DMS114 treated with DMSO at 0.1 percent for 48 hours (cell line): ENCODE measurements at regions not wholly inside any gene's neighbourhood (a gene's known extent, or its start where the extent isn't known, plus 50 kb on each side); places are given as distances from the start of the nearest gene placed in this dataset.
"Not testable (repeated sequence)": the region's sequence is repeated elsewhere in the genome, so short reads cannot be mapped to it uniquely, and the experiment has no call there.

Source experiments
- DNase-seq: peaks from one replicate; lab custom pipeline; 2025; ENCODE audit not compliant: unreplicated experiment; lab: John Stamatoyannopoulos, UW

DNA sequence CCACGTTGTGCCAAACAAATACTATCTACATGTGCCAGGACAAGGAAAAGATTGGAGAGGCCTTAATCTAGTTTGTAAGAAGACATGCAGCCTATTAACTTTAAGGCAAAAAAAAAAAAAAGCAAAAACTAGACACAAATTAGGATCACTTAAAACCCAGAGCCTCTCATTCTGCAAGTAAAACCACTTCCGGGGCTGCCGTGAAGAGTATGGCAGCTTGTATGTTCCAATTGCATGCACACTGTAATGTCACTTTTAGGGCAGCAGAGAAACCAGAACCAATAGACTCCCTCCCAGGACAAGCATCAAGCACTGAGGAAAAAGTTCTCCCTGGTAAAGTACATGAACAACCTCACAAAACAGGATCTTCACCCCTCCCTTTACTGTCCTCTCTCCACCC lies 70.6 kb downstream of the RSL24D1 start:
- DNase-seq: no peak

DNA sequence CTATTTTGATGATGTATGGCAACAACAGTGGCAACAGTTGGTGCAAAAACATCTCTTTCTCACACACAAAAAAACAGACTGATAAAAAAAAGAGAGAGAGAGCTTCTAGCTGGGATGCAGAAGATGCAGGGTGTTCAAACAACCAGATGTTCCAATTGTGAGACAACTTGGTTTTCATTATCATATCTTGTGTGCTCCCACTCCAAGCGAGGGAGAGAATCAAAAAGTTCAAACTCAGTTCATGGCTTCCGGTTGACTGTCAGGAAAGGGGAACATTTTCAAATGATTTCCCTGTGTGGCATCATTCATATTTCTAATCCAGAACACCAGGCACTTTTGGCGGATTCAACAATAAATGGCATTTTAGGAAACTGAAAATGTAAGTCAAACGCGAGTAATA lies 72.1 kb downstream of the RSL24D1 start:
- no peak for DNase-seq

GRCh38 chr15:55118344-55118870 lies 78.3 kb downstream of the RSL24D1 start:
- DNase-seq: no peak

- DNase-seq: no peak
Measured at GRCh38 chr15:55116636-55117035, 80.1 kb downstream of the RSL24D1 start.

GRCh38 chr15:55113736-55114135 lies 83.0 kb downstream of the RSL24D1 start:
- DNase-seq: no peak

DNA sequence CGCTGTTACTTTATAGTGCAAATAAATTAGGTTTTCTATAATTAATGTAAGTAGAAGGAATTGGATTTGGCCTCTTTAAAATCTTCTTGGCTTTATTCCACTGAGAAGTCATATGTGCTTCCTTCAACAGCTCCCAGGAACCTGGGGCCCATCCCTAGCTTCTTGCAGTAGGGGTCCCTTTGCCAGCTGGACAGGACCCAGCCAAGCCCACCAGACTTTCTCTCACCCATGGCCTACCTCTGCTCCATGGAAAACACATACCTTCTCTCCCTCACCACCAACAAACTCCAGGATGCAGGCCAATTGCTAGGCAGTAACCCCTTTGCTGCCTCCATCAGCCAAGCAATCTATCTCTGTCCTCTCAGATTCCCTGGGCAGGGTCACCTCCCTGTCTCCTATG lies 84.0 kb downstream of the RSL24D1 start:
- DNase-seq: no peak

DNA sequence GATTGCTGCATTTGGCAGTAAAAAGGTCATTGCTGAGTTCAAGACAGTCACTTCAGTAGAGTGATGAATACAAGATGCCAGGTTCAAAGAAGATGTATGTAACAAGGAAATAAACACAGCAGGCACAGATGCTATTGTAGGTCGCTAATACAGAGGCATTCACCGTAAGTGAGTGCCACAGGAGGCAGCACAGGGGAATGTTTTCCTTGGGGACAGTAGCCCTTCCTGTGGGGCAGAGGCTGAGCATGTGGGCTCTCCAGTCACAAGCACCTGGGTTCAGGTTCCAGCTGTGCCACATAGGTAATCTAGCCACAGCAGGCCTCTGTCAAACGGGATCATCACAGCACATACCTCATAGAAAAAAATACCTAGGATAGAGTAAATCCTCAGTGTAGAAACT lies 86.3 kb downstream of the RSL24D1 start:
- no peak for DNase-seq

DNA sequence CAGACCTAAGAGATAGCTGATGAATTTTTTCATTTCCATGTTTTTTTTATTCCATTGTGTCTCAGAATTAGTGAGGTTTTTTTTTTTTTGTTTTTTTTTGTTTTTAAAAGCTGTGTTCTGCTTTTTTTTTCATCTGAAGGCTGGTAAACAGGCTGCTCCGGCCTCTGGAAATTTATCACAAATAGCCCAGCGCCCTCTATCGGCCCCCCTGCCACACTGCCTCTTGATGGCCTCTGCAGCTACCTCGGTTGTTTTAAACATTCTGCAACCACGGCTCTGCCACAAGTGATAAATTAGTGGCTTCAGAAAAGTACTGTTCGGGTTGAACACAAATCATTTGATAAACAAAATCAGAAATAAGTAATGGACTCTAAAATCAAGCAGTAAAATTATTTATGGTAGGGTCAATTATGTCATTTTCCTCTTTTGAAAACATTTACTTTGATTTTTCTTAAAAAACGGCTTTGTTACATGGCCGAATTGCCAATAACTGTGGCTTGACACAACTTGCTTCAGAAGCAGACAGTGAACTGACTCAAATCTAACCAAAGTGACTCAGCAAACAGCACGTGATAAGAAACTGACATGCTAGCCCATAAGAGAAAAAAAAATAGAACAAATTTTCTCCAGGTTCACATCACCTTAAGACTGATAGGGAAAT lies 87.8 kb downstream of the RSL24D1 start:
- DNase-seq: peak; percentile 14

DNA sequence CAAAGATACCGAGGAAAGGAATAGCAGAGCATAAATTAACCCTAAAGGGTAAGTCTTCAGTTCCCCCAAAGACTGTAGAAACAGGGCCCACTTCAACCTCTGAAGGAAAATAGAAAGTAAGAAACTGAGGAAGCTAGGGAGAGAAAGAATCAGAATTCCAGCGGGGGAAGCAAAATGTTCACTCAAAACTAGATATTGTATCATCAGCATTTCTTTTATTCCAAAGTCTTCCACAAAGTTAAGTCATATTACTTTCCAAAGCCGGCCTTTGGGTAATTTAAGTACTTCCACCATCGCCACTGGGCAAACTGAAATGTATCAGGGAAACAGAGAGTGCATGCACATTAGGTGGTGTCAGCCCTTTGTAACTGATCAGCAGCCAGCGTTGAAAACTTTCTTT lies 88.3 kb downstream of the RSL24D1 start:
- DNase-seq: no peak

- no peak for DNase-seq
Measured at GRCh38 chr15:55106155-55106554, 90.6 kb downstream of the RSL24D1 start.

DNA sequence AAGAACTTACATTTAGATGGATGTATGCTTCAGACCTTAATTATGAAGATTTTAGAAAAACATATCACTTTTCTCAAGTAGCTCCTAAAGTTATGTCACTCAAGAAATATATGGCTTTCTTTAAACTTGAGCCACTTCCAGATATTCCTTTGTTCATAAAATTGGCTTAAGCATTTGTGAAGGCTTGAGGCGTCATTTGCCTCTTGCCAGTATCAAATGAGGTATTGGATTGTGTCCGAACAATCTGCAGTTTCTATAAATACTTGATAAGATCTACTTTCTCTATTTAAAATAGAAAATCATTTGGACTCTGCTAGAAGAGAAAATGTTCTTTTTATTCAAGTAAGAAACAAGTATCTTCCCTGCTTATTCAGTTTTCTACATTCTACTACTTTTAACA lies 102.6 kb downstream of the RSL24D1 start:
- no peak for DNase-seq

- no peak for DNase-seq
Measured at GRCh38 chr15:55088207-55088606, 108.5 kb downstream of the RSL24D1 start.

GRCh38 chr15:55084673-55085072 lies 112.1 kb downstream of the RSL24D1 start:
- no peak for DNase-seq

GRCh38 chr15:55084216-55084615 lies 112.5 kb downstream of the RSL24D1 start:
- DNase-seq: no peak

DNA sequence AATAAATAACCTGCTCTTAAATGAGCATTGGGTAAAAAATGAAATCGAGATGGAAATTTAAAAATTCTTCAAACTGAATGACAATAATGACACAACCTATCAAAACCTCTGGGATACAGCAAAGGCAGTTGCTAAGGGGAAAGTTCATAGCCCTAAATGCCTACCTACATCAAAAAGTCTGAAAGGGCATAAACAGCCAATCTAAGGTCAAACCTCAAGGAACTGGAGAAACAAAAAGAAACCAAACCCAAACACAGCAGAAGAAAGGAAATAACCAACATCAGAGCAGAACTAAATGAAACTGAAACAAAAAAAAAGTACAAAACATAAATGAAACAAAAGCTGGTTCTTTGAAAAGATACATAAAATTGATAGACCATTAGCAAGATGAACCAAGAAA lies 119.7 kb downstream of the RSL24D1 start:
- not testable (repeated sequence) for DNase-seq

DNA sequence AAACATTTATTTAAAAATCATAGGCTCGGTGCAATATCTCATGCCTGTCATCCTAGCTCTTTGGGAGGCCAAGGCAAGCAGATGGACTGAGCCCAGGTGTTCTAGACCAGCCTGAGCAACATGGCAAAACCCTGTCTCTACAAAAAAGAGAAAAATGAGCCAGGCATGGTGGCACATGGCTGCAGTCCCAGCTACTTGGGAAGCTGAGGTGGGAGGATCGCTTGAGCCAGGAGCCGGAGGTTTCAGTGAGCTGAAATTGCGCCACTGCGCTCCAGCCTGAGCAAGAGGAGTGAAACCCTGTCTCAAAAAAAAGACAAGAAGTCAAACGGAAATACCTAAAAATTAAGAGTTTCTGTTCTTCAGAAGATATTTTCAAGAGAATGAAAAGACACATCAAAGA lies 122.3 kb downstream of the RSL24D1 start:
- no peak for DNase-seq

DNA sequence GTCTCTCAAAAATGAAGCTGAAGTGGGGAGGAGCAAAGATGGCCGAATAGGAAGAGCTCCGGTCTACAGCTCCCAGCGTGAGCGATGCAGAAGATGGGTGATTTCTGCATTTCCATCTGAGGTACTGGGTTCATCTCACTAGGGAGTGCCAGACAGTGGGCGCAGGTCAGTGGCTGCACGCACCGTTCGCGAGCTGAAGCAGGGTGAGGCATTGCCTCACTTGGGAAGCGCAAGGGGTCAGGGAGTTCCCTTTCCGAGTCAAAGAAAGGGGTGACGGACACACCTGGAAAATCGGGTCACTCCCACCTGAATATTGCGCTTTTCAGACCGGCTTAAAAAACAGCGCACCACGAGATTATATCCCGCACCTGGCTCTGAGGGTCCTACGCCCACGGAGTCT lies 132.8 kb downstream of the RSL24D1 start:
- DNase-seq: not testable (repeated sequence)

DNA sequence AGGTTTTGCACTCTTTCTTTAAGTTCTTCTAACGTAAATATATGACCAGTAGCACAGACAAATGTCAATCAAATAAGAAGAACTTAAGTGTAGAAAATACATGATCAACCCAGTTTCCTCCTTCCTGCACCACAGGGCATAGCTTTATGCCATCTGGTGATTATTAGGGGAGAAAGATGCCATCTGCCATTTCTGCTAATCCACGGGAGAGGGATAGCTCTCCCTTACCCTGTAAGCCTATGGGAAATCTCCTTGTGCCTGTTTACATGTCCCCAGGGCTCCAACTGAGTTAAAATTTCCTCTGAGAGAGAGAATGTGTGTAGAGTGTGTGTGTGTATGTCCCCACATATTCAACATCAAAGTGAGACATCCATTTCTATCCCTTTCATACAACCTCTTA lies 135.9 kb downstream of the RSL24D1 start:
- DNase-seq: no peak

GRCh38 chr15:55056500-55056899 lies 140.2 kb downstream of the RSL24D1 start:
- DNase-seq: no peak

- no peak for DNase-seq
Measured at GRCh38 chr15:55044162-55044561, 152.6 kb downstream of the RSL24D1 start.

DNA sequence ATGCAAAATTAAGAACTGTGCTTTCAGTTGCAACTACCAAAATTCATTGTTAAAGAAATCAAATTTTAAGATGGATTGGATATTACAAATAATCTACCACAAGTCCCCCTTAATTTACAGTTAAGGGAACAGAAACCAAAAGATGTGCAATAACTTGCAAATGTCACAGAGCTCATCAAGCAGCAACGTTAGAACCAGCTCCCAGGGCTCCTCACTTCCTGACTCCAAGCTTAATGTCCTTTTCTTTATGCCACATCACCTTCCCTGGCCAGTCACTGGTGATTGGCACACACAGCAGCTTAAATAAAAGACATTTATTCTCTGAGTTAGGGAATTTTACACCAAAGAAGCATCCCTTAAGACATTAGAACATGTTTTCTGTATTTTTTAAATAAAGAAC lies 159.7 kb downstream of the RSL24D1 start:
- no peak for DNase-seq

DNA sequence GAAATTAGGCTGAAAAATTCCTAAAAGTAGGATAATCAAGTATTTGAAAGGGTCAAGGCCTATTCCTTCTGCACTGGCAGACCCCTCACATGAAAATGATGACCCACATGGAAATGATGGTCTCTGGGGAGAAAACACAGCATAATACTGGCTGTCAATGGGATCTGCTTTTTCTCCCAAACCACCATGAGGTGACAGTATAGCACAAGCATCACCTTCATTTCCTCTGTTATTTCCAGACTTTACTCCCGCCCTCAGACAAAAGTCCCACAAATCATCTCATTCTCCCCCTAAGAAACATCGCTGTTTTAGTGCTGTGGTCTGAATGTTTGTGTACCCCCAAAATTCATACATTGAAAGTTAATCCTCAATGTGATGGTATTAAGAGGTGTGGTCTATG lies 161.0 kb downstream of the RSL24D1 start:
- DNase-seq: no peak

GRCh38 chr15:55033574-55033973 lies 163.2 kb downstream of the RSL24D1 start:
- DNase-seq: no peak
